ENCODE measurements at regions not wholly inside any gene's neighbourhood (a gene's known extent, or its start where the extent isn't known, plus 50 kb on each side); places are given as distances from the start of the nearest gene placed in this dataset.

- no peak for TF ChIP-seq CTCF (IDR thresholded peaks at IDR 0.05 in 8 of 11, conservative IDR thresholded peaks at IDR 0.05 in 3 of 11)
- TF ChIP-seq POLR2A (IDR thresholded peaks at IDR 0.05): no peak
- TF ChIP-seq POLR2AphosphoS5 (IDR thresholded peaks at IDR 0.05): no peak
Measured at GRCh38 chr2:19783935-19784334, 117.8 kb downstream of the TTC32 start.
